ENCODE measurements at regions not wholly inside any gene's neighbourhood (a gene's known extent, or its start where the extent isn't known, plus 50 kb on each side); places are given as distances from the start of the nearest gene placed in this dataset.

GRCh38 chr7:114312649-114313048 lies 102.0 kb upstream of the FOXP2 start:
- H2AFZ ChIP-seq (ENCODE audit: low read depth) = no peak overlapping the region
- no peak for TF ChIP-seq YY1 (IDR thresholded peaks at IDR 0.05; ENCODE audit: low read depth)
- TF ChIP-seq ELF1 (IDR thresholded peaks at IDR 0.05) = no peak
- no peak for TF ChIP-seq EZH2phosphoT487 (IDR thresholded peaks at IDR 0.05; ENCODE audit: borderline replicate concordance, low read depth)
- TF ChIP-seq GABPA (IDR thresholded peaks at IDR 0.05; ENCODE audit: low read depth) = no peak
- TF ChIP-seq FOSL2 (IDR thresholded peaks at IDR 0.05; ENCODE audit: borderline replicate concordance, low read depth) = no peak
- no peak for TF ChIP-seq IRF3 (IDR thresholded peaks at IDR 0.05; ENCODE audit: low read depth, low read length)
- no peak for TF ChIP-seq SMC3 (IDR thresholded peaks at IDR 0.05; ENCODE audit: low read depth, low read length)
- no peak for TF ChIP-seq USF2 (IDR thresholded peaks at IDR 0.05; ENCODE audit: borderline replicate concordance, low read depth, low read length)
- no peak for TF ChIP-seq FOXJ3 (CRISPR knock-in tag; IDR thresholded peaks at IDR 0.05)
- no peak for TF ChIP-seq SIN3A (IDR thresholded peaks at IDR 0.05; ENCODE audit: borderline replicate concordance, low read depth, low read length)
- POLR2A ChIA-PET = no interaction called here
- H4K20me1 ChIP-seq (ENCODE audit: insufficient read depth) = no peaks in the 10 kb centered on the region
- H3F3A ChIP-seq (replicated peaks; ENCODE audit: insufficient read depth) = no peaks in the 10 kb centered on the region
- no peaks in the 10 kb centered on the region for H3K79me2 ChIP-seq (ENCODE audit: insufficient read depth)
- no peaks in the 10 kb centered on the region for H3K9me3 ChIP-seq
- H3K4me2 ChIP-seq = no peak overlapping the region
- CTCF ChIA-PET = no interaction called here
- no peaks in the 10 kb centered on the region for H3K36me3 ChIP-seq (replicated peaks in 1 of 2; ENCODE audit: control insufficient read depth in 1 of 2, insufficient read depth in 2 of 2, low read length in 1 of 2)
- 0% methylated on average over 1 of the region's 1 CpG for WGBS (ENCODE audit: low lambda C conversion rate)
- DNase-seq = no peak
- no peak overlapping the region for H3K9ac ChIP-seq
- no peak overlapping the region for H3K27ac ChIP-seq (ENCODE audit: low read depth in 2 of 2, low read length in 1 of 2)
- no peaks in the 10 kb centered on the region for H3K9me2 ChIP-seq
- H3K27me3 ChIP-seq (ENCODE audit: insufficient read depth) = no peaks in the 10 kb centered on the region
- H3K4me1 ChIP-seq (ENCODE audit: control insufficient read depth in 1 of 2, insufficient read depth in 2 of 2, low read depth in 1 of 2, low read length in 1 of 2) = no peaks in the 10 kb centered on the region
- H3K4me3 ChIP-seq (ENCODE audit: low read depth in 2 of 2, low read length in 1 of 2) = no peak overlapping the region

- Histone ChIP-seq H3K36me3 (replicated peaks in 1 of 2; ENCODE audit: control insufficient read depth in 1 of 2, insufficient read depth in 2 of 2, low read length in 1 of 2) (no peaks in the 10 kb centered on the region), H4K20me1 (ENCODE audit: insufficient read depth) (no peaks in the 10 kb centered on the region), H3K79me2 (ENCODE audit: insufficient read depth) (no peaks in the 10 kb centered on the region), H3K9ac (no peak overlapping the region), H3K27me3 (ENCODE audit: insufficient read depth) (no peaks in the 10 kb centered on the region), H3K9me3 (no peaks in the 10 kb centered on the region), H3F3A (replicated peaks; ENCODE audit: insufficient read depth) (no peaks in the 10 kb centered on the region), H3K27ac (ENCODE audit: low read depth in 2 of 2, low read length in 1 of 2) (no peak overlapping the region), H3K4me3 (ENCODE audit: low read depth in 2 of 2, low read length in 1 of 2) (no peak overlapping the region), H3K9me2 (no peaks in the 10 kb centered on the region), H3K4me2 (no peak overlapping the region), H2AFZ (ENCODE audit: low read depth) (no peak overlapping the region), H3K4me1 (ENCODE audit: control insufficient read depth in 1 of 2, insufficient read depth in 2 of 2, low read depth in 1 of 2, low read length in 1 of 2) (no peaks in the 10 kb centered on the region)
- ChIA-PET CTCF (interaction anchor here (1.2 to 1.6 kb wide), 3 partner anchors 21 to 1600 kb away, joined by 3 to 4 read pairs (median 3); no protein-coding TSS in a partner anchor), POLR2A (no interaction called here)
- WGBS (ENCODE audit: low lambda C conversion rate) = 16% methylated on average over 6 of the region's 6 CpGs
- no peak for DNase-seq
- TF ChIP-seq TAF1 (IDR thresholded peaks at IDR 0.05; ENCODE audit: borderline replicate concordance, low read depth, low read length) = no peak
- no peak for TF ChIP-seq RCOR1 (IDR thresholded peaks at IDR 0.05; ENCODE audit: low read length)
- no peak for TF ChIP-seq RAD21 (IDR thresholded peaks at IDR 0.05; ENCODE audit: low read length)
- TF ChIP-seq PBX3 (IDR thresholded peaks at IDR 0.05) = no peak
- no peak for TF ChIP-seq EP300 (IDR thresholded peaks at IDR 0.05; ENCODE audit: borderline replicate concordance in 1 of 2, low read depth in 1 of 2, low read length in 1 of 2)
- no peak for TF ChIP-seq TEAD4 (IDR thresholded peaks at IDR 0.05; ENCODE audit: borderline replicate concordance, insufficient read depth)
- no peak for TF ChIP-seq FOXJ3 (CRISPR knock-in tag; IDR thresholded peaks at IDR 0.05)
These were observed 104.1 kb upstream of the FOXP2 start for GRCh38 chr7:114310345-114311110.

Measured in SK-N-SH (cell line).